ENCODE measurements at regions not wholly inside any gene's neighbourhood (a gene's known extent, or its start where the extent isn't known, plus 50 kb on each side); places are given as distances from the start of the nearest gene placed in this dataset.

GRCh38 chr5:115686738-115687074, 60.9 kb upstream of the TMED7 start:
- peak; percentile 17 for DNase-seq (ENCODE audit: low read depth)

GRCh38 chr5:115686051-115686737, 60.4 kb upstream of the TMED7 start:
- no peak for DNase-seq (ENCODE audit: low read depth)

GRCh38 chr5:115685490-115685889, 59.7 kb upstream of the TMED7 start:
- no peak for DNase-seq (ENCODE audit: low read depth)

- no peak for DNase-seq (ENCODE audit: low read depth)
Observed at GRCh38 chr5:115684513-115685037, 58.7 kb upstream of the TMED7 start.

- no peak for DNase-seq (ENCODE audit: low read depth)
Observed at GRCh38 chr5:115683081-115683480, 57.2 kb upstream of the TMED7 start.

Measured in fibroblast of the conjunctiva (primary cell).